Stimulated activated effector memory CD8-positive, alpha-beta T cell treated with anti-CD3 and anti-CD28 coated beads, Interleukin-12 subunit alpha, Interleukin-12 subunit beta, amount 100 ng/mL, for 72 hours (primary cell): ENCODE measurements at regions not wholly inside any gene's neighbourhood (a gene's known extent, or its start where the extent isn't known, plus 50 kb on each side); places are given as distances from the start of the nearest gene placed in this dataset.

Source experiments
- ATAC-seq: fragments of 150-1000 bp; cut with Tn5 transposase; 2 replicates; pipeline ENCODE4 v1.10.0; 2021
- DNase-seq, 2 donors: peaks; one replicate each; pipeline ENCODE4 v3.0.0; 2021 to 2022; ENCODE audit warnings: low spot score in 2 of 2
- H3K27ac Mint-ChIP-seq: one replicate; pipeline ENCODE4 v1.8.0; 2022; ENCODE audit warnings: mild to moderate bottlenecking, mixed read lengths
- H3K36me3 Mint-ChIP-seq: one replicate; pipeline ENCODE4 v1.8.0; 2022; ENCODE audit warnings: mild to moderate bottlenecking, mixed read lengths
- H3K4me1 Mint-ChIP-seq: one replicate; pipeline ENCODE4 v1.8.0; 2022; ENCODE audit warnings: mixed read lengths
- H3K4me3 Mint-ChIP-seq: one replicate; pipeline ENCODE4 v1.8.0; 2022; ENCODE audit warnings: mild to moderate bottlenecking, mixed read lengths
- H3K9me3 Mint-ChIP-seq: one replicate; pipeline ENCODE4 v1.8.0; 2022; ENCODE audit warnings: mixed read lengths

DNA sequence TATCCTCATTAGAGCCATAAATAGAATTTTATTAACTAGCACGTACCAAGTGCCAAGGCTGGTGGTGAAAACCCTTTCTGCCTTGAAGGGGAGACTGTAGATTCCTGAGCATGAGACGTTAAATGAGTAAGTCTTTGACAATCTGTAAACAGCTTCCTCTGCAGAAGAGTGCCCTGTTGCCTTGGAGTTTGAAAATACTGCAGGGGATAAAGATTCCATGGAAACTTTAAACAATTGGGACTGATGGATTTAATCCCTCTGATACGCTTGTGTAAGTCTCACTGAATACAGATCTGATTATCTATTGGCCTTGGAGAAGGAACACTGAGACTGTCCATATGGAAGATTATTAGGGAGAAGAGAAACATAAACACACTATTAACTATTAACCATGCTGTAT lies 1053.4 kb upstream of the RBFOX1 start:
- H3K4me1 Mint-ChIP-seq, result no peaks in the 10 kb centered on the region
- no peaks in the 10 kb centered on the region for H3K36me3 Mint-ChIP-seq
- H3K27ac Mint-ChIP-seq, result no peak overlapping the region
- ATAC-seq, result no peak
- peaks cover 14% of the 10 kb centered on the region for H3K9me3 Mint-ChIP-seq
- DNase-seq, result no peak
- no peak overlapping the region for H3K4me3 Mint-ChIP-seq

- DNase-seq, result no peak
- Mint-ChIP-seq H3K4me1 (no peaks in the 10 kb centered on the region), H3K9me3 (peaks cover 14% of the 10 kb centered on the region), H3K27ac (no peak overlapping the region), H3K4me3 (no peak overlapping the region), H3K36me3 (no peaks in the 10 kb centered on the region)
- no peak for ATAC-seq
Observed at GRCh38 chr16:6274351-6274750, 1058.3 kb upstream of the RBFOX1 start.

DNA sequence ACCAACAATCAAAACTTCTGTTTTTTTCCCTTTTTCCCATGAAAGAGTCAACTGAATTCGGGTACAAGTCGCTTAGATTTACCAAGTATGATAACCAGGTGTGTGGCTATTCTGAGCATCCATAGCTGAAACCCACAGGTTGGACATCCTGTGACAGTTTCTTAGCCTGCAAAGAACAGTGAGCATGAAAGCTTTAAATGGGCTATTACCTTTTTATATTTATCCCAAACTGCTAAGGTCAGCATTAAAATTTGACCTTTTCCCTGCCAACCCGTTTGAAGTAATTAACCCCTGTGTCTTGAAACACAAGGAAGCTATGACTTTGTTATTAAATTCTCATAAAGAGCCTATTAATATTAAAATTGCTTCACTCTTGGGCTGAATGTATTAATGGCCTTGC lies 1065.0 kb upstream of the RBFOX1 start:
- no peak overlapping the region for H3K4me3 Mint-ChIP-seq
- ATAC-seq, result no peak

DNA sequence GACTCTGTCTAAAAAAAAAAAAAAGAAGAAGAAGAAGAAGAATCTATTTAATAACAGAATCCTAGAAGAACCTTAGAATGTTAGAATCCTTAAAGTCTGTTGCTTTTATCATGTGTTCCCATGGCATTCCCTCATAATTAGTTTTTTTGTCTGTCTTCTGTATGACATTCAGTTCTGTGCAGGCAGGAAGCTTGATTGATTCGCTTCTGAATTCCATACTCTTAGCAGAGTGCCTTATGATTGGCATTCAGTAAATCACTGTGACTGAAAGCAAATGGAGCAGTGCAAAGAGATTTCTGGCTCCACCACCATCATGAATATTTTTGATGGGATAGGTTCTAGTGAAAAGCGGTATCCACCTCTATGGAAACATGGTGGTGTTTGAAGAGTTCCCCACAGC lies 1065.9 kb upstream of the RBFOX1 start:
- Mint-ChIP-seq H3K36me3 (no peaks in the 10 kb centered on the region), H3K9me3 (peaks cover 20% of the 10 kb centered on the region), H3K4me1 (no peaks in the 10 kb centered on the region), H3K4me3 (no peak overlapping the region), H3K27ac (no peak overlapping the region)
- ATAC-seq (no peak), DNase-seq (no peak)

More for the DNA sequence above, 1065.0 kb upstream of the RBFOX1 start:
- no peak for DNase-seq
- Mint-ChIP-seq H3K9me3 (peaks cover 19% of the 10 kb centered on the region), H3K36me3 (no peaks in the 10 kb centered on the region), H3K27ac (no peak overlapping the region), H3K4me1 (no peaks in the 10 kb centered on the region)

GRCh38 chr16:6265968-6266367 lies 1066.7 kb upstream of the RBFOX1 start:
- Mint-ChIP-seq H3K4me1 (no peaks in the 10 kb centered on the region), H3K36me3 (no peaks in the 10 kb centered on the region), H3K9me3 (peaks cover 18% of the 10 kb centered on the region), H3K4me3 (no peak overlapping the region), H3K27ac (no peak overlapping the region)
- ATAC-seq (no peak), DNase-seq (no peak)

GRCh38 chr16:6258056-6258455 lies 1074.6 kb upstream of the RBFOX1 start:
- DNase-seq, result no peak
- Mint-ChIP-seq H3K4me1 (no peaks in the 10 kb centered on the region), H3K4me3 (no peak overlapping the region), H3K27ac (no peak overlapping the region), H3K36me3 (no peaks in the 10 kb centered on the region), H3K9me3 (peaks cover 17% of the 10 kb centered on the region)
- ATAC-seq, result no peak

DNA sequence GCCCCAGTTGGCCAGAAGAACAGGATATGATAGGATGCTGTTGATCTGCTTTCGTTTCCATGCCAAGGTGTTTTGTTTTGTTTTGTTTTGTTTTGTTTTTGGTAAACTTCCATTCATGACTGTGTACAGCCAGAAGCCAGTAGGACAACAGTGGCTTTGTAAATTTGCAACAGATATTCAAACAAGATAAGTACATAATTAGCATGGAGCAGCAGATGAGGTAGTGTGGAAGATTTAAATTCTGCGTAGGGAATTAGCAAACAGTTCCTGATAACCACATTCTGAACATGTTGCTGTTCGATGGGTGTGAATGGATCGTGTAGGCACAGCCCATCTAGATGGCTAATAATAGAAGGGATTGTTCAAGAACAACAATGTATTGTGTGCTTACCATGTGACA lies 1080.1 kb upstream of the RBFOX1 start:
- Mint-ChIP-seq H3K36me3 (no peaks in the 10 kb centered on the region), H3K4me1 (no peaks in the 10 kb centered on the region), H3K27ac (no peak overlapping the region), H3K4me3 (no peak overlapping the region), H3K9me3 (peaks cover 19% of the 10 kb centered on the region)
- ATAC-seq, result no peak
- no peak for DNase-seq

GRCh38 chr16:6250511-6250910 lies 1082.1 kb upstream of the RBFOX1 start:
- peaks cover 14% of the 10 kb centered on the region for H3K9me3 Mint-ChIP-seq
- no peak overlapping the region for H3K27ac Mint-ChIP-seq
- DNase-seq (no peak), ATAC-seq (no peak)
- no peaks in the 10 kb centered on the region for H3K4me1 Mint-ChIP-seq
- no peaks in the 10 kb centered on the region for H3K36me3 Mint-ChIP-seq
- no peak overlapping the region for H3K4me3 Mint-ChIP-seq

DNA sequence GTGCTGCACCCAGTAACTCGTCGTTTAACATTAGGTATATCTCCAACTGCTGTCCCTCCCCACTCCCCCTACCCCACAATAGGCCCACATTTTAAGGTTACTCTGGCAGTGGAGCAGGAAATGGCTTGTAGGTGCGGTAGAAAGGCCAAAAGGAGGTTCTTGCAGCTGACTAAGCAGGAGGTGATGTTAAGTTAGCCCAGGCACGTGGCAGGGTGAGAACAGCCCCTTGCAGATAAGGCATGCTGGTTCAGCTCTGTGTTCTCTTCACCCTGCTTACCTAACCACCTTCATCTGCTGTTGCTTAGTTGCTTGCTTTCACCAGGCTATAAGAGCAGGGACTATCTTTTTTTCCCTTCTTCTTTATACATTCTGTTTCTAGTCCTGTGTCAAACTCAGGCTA lies 1082.8 kb upstream of the RBFOX1 start:
- no peaks in the 10 kb centered on the region for H3K4me1 Mint-ChIP-seq

DNA sequence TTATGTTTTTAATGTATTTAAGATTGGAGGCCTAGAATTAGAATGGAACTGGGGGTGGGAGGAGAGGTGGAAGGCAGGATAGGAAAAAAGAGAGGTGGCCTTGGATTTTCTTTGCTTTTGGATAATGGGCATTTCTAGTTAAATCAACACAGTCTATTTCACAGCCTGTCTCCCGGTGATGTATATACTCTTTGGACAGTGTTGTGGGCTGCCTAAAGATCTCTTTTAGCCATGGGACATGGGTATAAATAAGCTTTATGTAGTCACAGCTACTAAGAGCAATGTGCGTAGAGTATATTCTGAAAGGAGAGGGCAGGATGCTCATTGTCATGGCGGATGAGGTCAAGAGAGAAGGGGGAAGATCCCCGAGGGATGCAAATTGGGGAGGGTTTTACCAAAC lies 1084.4 kb upstream of the RBFOX1 start:
- ATAC-seq (no peak), DNase-seq (no peak)
- Mint-ChIP-seq H3K27ac (no peak overlapping the region), H3K4me3 (no peak overlapping the region), H3K36me3 (no peaks in the 10 kb centered on the region), H3K4me1 (no peaks in the 10 kb centered on the region), H3K9me3 (peaks cover 8% of the 10 kb centered on the region)

More for the DNA sequence above, 1082.8 kb upstream of the RBFOX1 start:
- Mint-ChIP-seq H3K36me3 (no peaks in the 10 kb centered on the region), H3K9me3 (peaks cover 9% of the 10 kb centered on the region), H3K27ac (no peak overlapping the region), H3K4me3 (no peak overlapping the region)
- ATAC-seq (no peak), DNase-seq (no peak)

- ATAC-seq (no peak), DNase-seq (no peak)
- Mint-ChIP-seq H3K36me3 (no peaks in the 10 kb centered on the region), H3K9me3 (peaks cover 8% of the 10 kb centered on the region), H3K27ac (no peak overlapping the region), H3K4me1 (no peaks in the 10 kb centered on the region), H3K4me3 (no peak overlapping the region)
Observed at GRCh38 chr16:6247775-6248174, 1084.9 kb upstream of the RBFOX1 start.

- DNase-seq, result no peak
- H3K27ac Mint-ChIP-seq, result no peak overlapping the region
- H3K4me3 Mint-ChIP-seq, result no peak overlapping the region
- no peaks in the 10 kb centered on the region for H3K36me3 Mint-ChIP-seq
- ATAC-seq, result no peak
- peaks cover 8% of the 10 kb centered on the region for H3K9me3 Mint-ChIP-seq
- H3K4me1 Mint-ChIP-seq, result no peaks in the 10 kb centered on the region
Observed at GRCh38 chr16:6247150-6247549, 1085.5 kb upstream of the RBFOX1 start.

DNA sequence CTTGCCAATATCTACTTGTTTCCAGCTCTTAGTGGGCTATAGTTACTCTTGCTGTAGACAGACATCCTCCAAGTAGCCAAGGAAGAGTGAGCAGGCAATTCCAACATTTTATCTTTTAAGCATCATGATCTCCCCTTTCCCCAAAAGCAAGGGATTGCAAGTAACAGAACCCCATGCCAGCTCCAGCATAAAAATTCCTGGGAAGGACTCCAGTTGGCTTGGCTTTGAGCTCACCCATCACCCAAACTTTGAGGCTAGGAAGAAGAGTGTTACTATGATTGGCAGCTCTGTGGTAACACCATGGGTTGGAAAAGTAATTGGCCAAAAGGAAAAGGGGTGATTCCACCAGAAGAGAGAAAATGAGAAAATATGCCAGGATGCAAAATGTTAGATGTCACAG lies 1086.4 kb upstream of the RBFOX1 start:
- DNase-seq (no peak), ATAC-seq (no peak)
- Mint-ChIP-seq H3K4me1 (no peaks in the 10 kb centered on the region), H3K4me3 (no peak overlapping the region), H3K36me3 (no peaks in the 10 kb centered on the region), H3K9me3 (peaks cover 8% of the 10 kb centered on the region), H3K27ac (no peak overlapping the region)

DNA sequence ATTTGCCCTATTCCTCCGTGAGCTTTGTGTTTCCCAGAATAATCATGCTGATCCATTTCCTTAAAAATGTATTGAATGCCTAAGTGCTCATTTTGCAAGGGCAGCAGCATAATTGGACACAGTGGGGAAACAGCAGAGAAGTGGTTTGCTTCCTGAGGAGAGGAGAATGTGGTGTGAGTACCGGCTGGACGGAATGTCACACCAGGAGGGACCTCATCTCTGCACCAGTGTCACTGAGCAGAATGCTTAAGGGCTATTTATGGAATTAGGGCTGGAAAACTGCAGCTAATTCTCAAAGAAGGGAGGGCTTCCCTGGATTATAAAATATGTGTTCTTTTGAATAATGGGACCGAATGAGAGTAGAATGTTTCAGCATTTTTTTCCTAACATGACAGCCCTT lies 1100.6 kb upstream of the RBFOX1 start:
- Mint-ChIP-seq H3K36me3 (no peaks in the 10 kb centered on the region), H3K27ac (no peak overlapping the region), H3K9me3 (peaks cover 14% of the 10 kb centered on the region), H3K4me3 (no peak overlapping the region), H3K4me1 (no peaks in the 10 kb centered on the region)
- no peak for ATAC-seq
- no peak for DNase-seq

DNA sequence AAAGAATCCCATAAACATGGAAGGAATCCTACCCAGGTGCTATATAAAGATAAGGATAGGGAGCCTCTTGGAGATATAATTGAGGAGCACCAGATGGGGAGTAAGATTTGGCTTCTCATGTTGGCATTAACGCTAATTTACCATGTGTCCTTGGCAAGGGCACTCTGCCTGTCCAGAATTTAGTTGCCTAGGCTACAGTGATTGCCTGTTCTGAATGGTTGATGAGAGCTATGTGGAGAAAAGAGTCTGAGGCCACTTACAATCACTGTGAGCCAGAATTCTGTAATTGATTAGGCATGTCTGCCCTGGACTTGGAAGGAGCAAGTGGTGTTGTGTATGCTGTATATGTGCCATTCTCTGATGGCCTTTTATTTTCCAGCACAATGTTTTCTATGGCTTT lies 1101.2 kb upstream of the RBFOX1 start:
- H3K9me3 Mint-ChIP-seq, result peaks cover 14% of the 10 kb centered on the region
- H3K4me1 Mint-ChIP-seq, result no peaks in the 10 kb centered on the region
- no peak overlapping the region for H3K4me3 Mint-ChIP-seq
- DNase-seq, result no peak
- ATAC-seq, result no peak
- H3K27ac Mint-ChIP-seq, result no peak overlapping the region
- H3K36me3 Mint-ChIP-seq, result no peaks in the 10 kb centered on the region

GRCh38 chr16:6229186-6229585 lies 1103.5 kb upstream of the RBFOX1 start:
- peaks cover 14% of the 10 kb centered on the region for H3K9me3 Mint-ChIP-seq
- ATAC-seq (no peak), DNase-seq (no peak)
- no peak overlapping the region for H3K4me3 Mint-ChIP-seq
- no peaks in the 10 kb centered on the region for H3K4me1 Mint-ChIP-seq
- no peak overlapping the region for H3K27ac Mint-ChIP-seq
- no peaks in the 10 kb centered on the region for H3K36me3 Mint-ChIP-seq

GRCh38 chr16:6218855-6219254 lies 1113.8 kb upstream of the RBFOX1 start:
- Mint-ChIP-seq H3K36me3 (no peaks in the 10 kb centered on the region), H3K9me3 (peaks cover 10% of the 10 kb centered on the region), H3K4me1 (no peaks in the 10 kb centered on the region), H3K4me3 (no peak overlapping the region), H3K27ac (no peak overlapping the region)
- no peak for DNase-seq
- no peak for ATAC-seq
